Stomach (tissue), 8 donors: ENCODE measurements at regions not wholly inside any gene's neighbourhood (a gene's known extent, or its start where the extent isn't known, plus 50 kb on each side); places are given as distances from the start of the nearest gene placed in this dataset.

Experiments used
- DNase-seq, 2 donors: peaks; one replicate each; pipeline versions ENCODE4 v3.0.0 to v3.0.0-alpha.2; 2013 to 2019
- H3K27ac ChIP-seq, 5 donors: fragments of 200-600 bp in 4 of 5; sonication (generic) in 4 of 5; one replicate each; pipeline ENCODE4 v1.5.1; 2013 to 2019; ENCODE audit warnings: mild to moderate bottlenecking in 1 of 5, moderate library complexity in 1 of 5
- H3K27me3 ChIP-seq, 3 donors: fragments of 200-600 bp; sonication (generic); one replicate each; pipeline ENCODE4 v1.5.1; 2017 to 2019; ENCODE audit warnings: mixed run types in 1 of 3
- H3K36me3 ChIP-seq, 4 donors: fragments of 200-600 bp; sonication (generic); 1 replicate in 3 of 4; 2 replicates in 1 of 4; pipeline ENCODE4 v1.5.1; 2016 to 2019
- H3K4me1 ChIP-seq, 4 donors: fragments of 200-600 bp; sonication (generic); one replicate each; pipeline ENCODE4 v1.5.1; 2016 to 2019
- H3K4me3 ChIP-seq, 4 donors: fragments of 200-600 bp; sonication (generic) in 3 of 4; one replicate each; pipeline ENCODE4 v1.5.1; 2016 to 2019; ENCODE audit warnings: mild to moderate bottlenecking in 1 of 4
- H3K9me3 ChIP-seq, 4 donors: fragments of 200-600 bp; sonication (generic); one replicate each; pipeline ENCODE4 v1.5.1; 2016 to 2019
- EP300 ChIP-seq: sonication (generic); formaldehyde crosslinking; IDR thresholded peaks from one replicate; pipeline ENCODE4 v1.6.1; 2017; ENCODE audit warnings: antibody characterized with exemption
- POLR2A ChIP-seq, 4 donors: fragments of 450-650 bp; IDR thresholded peaks; one replicate each; pipeline ENCODE4 v1.6.1; 2016; ENCODE audit warnings: antibody characterized with exemption in 4 of 4, control low read depth in 2 of 4, mild to moderate bottlenecking in 1 of 4, moderate library complexity in 1 of 4
- POLR2AphosphoS5 ChIP-seq, 3 donors: sonication (generic); formaldehyde crosslinking; IDR thresholded peaks; one replicate each; pipeline ENCODE4 v1.6.1; 2016; ENCODE audit warnings: antibody characterized with exemption in 3 of 3
- WGBS, 5 donors: extraction: QIAGEN DNeasy Blood & Tissue Kit in 3 of 5; methylation state at CpG; one replicate each; pipeline versions ENCODE4 v1.1.5 to v1.1.7; 2013 to 2018; 5-methylcytosine and 5-hydroxymethylcytosine counted together
- intact Hi-C: fragments of 100-400 bp; cut with DNase I; formaldehyde crosslinking; loops from one replicate; pipeline ENCODE4 v1.15.1; 2023; ENCODE audit warnings: low total_unique reads
- TF ChIP-seq, protein P1 (sequence below), 7 experiments: fragments of 450-650 bp in 4 of 7; fragments of 200-600 bp in 3 of 7; sonication (generic) in 3 of 7; IDR thresholded peaks; one replicate each; pipeline ENCODE4 v1.5.1; 2016 to 2019; ENCODE audit warnings: antibody characterized with exemption in 7 of 7, control low read depth in 2 of 7, mild to moderate bottlenecking in 1 of 7
- donor health status: healthy with polysubstance abuse.
- donor health status: Bipolar disorder and iron deficiency.
- donor health status: healthy.

DNA sequence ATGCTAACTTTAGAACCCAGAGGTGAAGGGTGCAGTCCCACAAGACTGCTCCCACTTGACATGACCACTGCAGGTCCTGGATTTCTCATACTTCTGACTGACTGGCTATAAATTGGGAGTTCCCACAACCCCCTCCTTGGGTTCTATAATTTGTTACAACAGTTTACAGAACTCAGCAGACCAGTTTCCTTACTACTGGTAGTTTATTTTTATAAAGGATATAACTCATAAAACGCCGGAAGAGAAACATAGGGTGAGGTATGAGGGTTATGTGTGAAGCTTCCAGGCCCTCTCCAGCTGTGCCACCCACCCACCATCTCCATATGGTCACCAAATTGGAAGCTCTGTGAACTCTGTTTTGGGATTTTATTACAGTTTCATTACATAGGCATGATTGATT, 839.6 kb downstream of the TSN start:
- Histone ChIP-seq H3K4me1 (no peaks in the 10 kb centered on the region), H3K36me3 (no peaks in the 10 kb centered on the region), H3K4me3 (no peak overlapping the region), H3K27me3 (no peaks in the 10 kb centered on the region), H3K27ac (no peak overlapping the region), H3K9me3 (peaks cover 0 to 8% (median 0%) of the 10 kb centered on the region in 4 donors)
- 40 to 70% (median 63%) methylated on average over 2 of the region's 2 CpGs for WGBS, 5 donors
- DNase-seq: no peak
- TF ChIP-seq EP300: no peak
- no peak for TF ChIP-seq POLR2AphosphoS5 (IDR thresholded peaks at IDR 0.05)
- TF ChIP-seq, protein P1, sequence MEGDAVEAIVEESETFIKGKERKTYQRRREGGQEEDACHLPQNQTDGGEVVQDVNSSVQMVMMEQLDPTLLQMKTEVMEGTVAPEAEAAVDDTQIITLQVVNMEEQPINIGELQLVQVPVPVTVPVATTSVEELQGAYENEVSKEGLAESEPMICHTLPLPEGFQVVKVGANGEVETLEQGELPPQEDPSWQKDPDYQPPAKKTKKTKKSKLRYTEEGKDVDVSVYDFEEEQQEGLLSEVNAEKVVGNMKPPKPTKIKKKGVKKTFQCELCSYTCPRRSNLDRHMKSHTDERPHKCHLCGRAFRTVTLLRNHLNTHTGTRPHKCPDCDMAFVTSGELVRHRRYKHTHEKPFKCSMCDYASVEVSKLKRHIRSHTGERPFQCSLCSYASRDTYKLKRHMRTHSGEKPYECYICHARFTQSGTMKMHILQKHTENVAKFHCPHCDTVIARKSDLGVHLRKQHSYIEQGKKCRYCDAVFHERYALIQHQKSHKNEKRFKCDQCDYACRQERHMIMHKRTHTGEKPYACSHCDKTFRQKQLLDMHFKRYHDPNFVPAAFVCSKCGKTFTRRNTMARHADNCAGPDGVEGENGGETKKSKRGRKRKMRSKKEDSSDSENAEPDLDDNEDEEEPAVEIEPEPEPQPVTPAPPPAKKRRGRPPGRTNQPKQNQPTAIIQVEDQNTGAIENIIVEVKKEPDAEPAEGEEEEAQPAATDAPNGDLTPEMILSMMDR (IDR thresholded peaks at IDR 0.05): no peak
- TF ChIP-seq POLR2A (IDR thresholded peaks at IDR 0.05): no peak
- intact Hi-C loops: no loop called here

DNA sequence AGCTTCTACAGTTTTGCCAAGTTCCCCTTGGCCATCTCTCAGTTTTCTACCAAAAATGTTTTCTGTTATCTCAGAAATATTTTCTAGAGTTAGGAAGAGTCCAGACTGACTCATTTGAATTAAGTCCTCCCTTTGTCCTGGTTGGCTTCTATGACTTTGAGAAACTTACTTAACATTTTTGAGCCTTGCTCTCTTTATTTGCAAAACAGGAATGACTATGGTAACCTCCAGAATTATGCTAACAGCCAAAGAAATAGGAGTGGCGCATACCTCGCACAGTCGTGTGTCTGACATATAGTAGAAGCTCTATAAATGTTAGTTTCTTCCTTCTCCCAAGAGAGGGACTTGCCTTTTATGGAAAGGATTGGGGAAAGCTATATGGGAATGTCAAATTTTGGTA, 841.1 kb downstream of the TSN start:
- Histone ChIP-seq H3K27ac (no peak overlapping the region), H3K27me3 (no peaks in the 10 kb centered on the region)
- intact Hi-C loops: no loop called here

DNA sequence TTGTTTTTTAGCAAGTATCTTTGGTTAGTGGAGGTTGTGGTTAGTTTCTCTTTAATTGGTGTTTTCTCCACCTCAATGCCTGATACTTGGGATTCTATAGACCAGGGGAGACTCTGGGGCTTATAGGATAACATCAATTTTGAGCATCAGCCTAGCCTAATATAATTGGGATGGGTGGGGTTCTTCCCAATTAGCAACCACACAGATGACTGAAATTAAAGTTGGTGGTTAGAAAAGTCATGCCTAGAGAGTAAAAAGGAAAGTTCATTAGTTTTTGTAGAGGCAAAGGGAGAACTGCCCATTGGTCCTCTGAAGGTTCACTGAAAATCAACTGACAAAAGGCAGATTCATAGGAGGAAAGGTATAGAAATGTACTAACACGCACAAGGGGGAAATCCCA, 843.3 kb downstream of the TSN start:
- H3K4me1 ChIP-seq: no peaks in the 10 kb centered on the region
- 82 to 96% (median 86%) methylated on average over 1 of the region's 1 CpG for WGBS, 5 donors
- no peaks in the 10 kb centered on the region for H3K27me3 ChIP-seq
- no peak for DNase-seq
- no peak overlapping the region for H3K27ac ChIP-seq
- intact Hi-C loops: no loop called here
- TF ChIP-seq EP300 (no peak), POLR2A (IDR thresholded peaks at IDR 0.05) (no peak), POLR2AphosphoS5 (IDR thresholded peaks at IDR 0.05) (no peak)
- TF ChIP-seq, protein P1 (IDR thresholded peaks at IDR 0.05): no peak
- H3K4me3 ChIP-seq: no peak overlapping the region
- no peaks in the 10 kb centered on the region for H3K36me3 ChIP-seq
- peaks cover 0 to 7% (median 0%) of the 10 kb centered on the region in 4 donors for H3K9me3 ChIP-seq

More for the DNA sequence above, 841.1 kb downstream of the TSN start:
- H3K36me3 ChIP-seq: no peaks in the 10 kb centered on the region
- no peak for DNase-seq
- H3K4me3 ChIP-seq: no peak overlapping the region
- TF ChIP-seq POLR2AphosphoS5 (IDR thresholded peaks at IDR 0.05): no peak
- no peak for TF ChIP-seq EP300
- TF ChIP-seq POLR2A (IDR thresholded peaks at IDR 0.05): no peak
- TF ChIP-seq, protein P1 (IDR thresholded peaks at IDR 0.05): no peak
- 55 to 82% (median 66%) methylated on average over 3 of the region's 3 CpGs for WGBS, 5 donors
- no peaks in the 10 kb centered on the region for H3K4me1 ChIP-seq
- peaks cover 0 to 8% (median 0%) of the 10 kb centered on the region in 4 donors for H3K9me3 ChIP-seq

DNA sequence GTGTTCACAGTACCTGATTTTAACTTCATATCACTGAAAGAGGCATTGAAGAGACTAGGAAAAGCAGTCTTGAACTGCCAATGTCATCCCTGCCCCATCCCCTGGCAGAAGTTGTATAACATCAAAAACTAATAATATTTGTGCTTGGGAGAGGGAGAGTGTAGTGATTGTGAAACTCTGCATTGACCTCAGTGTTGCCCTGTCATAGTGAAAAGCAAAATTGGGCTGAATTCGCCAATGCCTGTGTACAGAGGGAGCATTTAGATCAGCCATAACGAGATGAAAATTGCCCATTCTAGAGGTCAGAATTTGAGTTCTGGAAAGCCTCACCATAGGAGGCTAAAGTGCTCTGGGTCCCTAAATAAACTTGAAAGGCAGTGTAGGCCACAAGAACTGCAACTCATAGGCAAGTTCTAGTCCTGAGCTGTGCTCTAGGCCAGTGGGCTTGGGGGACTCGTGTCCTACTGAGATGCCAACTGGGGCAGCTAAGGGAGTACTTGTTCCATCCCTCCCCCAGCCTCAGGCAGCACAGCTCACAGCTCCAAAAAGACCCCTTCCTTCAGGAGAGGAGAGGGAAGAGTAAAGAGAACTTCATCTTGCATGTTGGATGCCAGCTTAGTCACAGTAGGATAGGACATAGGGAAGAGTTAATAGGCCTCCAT, 855.6 kb downstream of the TSN start:
- Histone ChIP-seq H3K27ac (no peak overlapping the region), H3K4me1 (no peaks in the 10 kb centered on the region), H3K27me3 (no peaks in the 10 kb centered on the region), H3K4me3 (no peak overlapping the region), H3K36me3 (no peaks in the 10 kb centered on the region), H3K9me3 (peaks cover 0 to 17% (median 0%) of the 10 kb centered on the region in 4 donors)
- no peak for DNase-seq
- intact Hi-C loops: no loop called here
- 79 to 94% (median 88%) methylated on average over 3 of the region's 3 CpGs for WGBS, 5 donors
- TF ChIP-seq, protein P1 (IDR thresholded peaks at IDR 0.05): no peak
- TF ChIP-seq POLR2AphosphoS5 (IDR thresholded peaks at IDR 0.05): no peak
- TF ChIP-seq POLR2A (IDR thresholded peaks at IDR 0.05): no peak
- TF ChIP-seq EP300: no peak
